Large intestine (tissue), 3 donors: ENCODE measurements at regions not wholly inside any gene's neighbourhood (a gene's known extent, or its start where the extent isn't known, plus 50 kb on each side); places are given as distances from the start of the nearest gene placed in this dataset.
"Not testable (repeated sequence)": the region's sequence is repeated elsewhere in the genome, so short reads cannot be mapped to it uniquely, and the experiment has no call there.

ENCODE experiments used
- DNase-seq, 2 donors: peaks; one replicate each; pipeline versions ENCODE4 v3.0.0 to v3.0.0-alpha.2; 2013
- H3K27ac ChIP-seq: one replicate; pipeline ENCODE4 v1.5.1; 2013; ENCODE audit warnings: low read length
- H3K27me3 ChIP-seq: 2 replicates; pipeline ENCODE4 v1.6.1; 2013; ENCODE audit warnings: low read length; ENCODE audit not compliant: control insufficient read depth, insufficient read depth
- H3K36me3 ChIP-seq: 2 replicates; pipeline ENCODE4 v1.6.1; 2013; ENCODE audit warnings: low read length; ENCODE audit not compliant: control insufficient read depth, insufficient read depth
- H3K4me1 ChIP-seq: one replicate; pipeline ENCODE4 v1.6.1; 2013; ENCODE audit warnings: low read length; ENCODE audit not compliant: control insufficient read depth, insufficient read depth
- H3K4me3 ChIP-seq: one replicate; pipeline ENCODE4 v1.5.1; 2013; ENCODE audit warnings: low read length
- H3K9me3 ChIP-seq: one replicate; pipeline ENCODE4 v1.6.1; 2013; ENCODE audit warnings: mild to moderate bottlenecking, low read depth, low read length, moderate library complexity; ENCODE audit not compliant: control insufficient read depth
- WGBS: methylation state at CpG from one replicate; pipeline ENCODE4 v1.1.5; 2013; ENCODE audit warnings: low lambda C conversion rate; ENCODE audit not compliant: insufficient coverage; 5-methylcytosine and 5-hydroxymethylcytosine counted together

DNA sequence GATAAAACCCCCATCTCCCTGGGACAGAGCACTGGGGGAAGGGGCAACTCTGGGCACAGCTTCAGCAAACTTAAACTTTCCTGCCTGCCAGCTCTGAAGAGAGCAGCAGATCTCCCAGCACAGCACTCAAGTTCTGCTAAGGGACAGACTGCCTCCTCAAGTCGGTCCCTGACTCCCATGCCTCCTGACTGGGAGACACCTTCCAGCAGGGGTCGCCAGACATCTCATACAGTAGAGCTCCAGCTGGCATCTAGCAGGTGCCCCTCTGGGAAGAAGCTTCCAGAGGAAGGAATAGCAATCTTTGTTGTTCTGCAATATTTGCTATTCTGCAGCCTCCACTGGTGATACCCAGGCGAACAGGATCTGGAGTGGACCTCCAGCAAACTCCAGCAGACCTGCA lies 194.7 kb downstream of the RFPL4B start:
- not testable (repeated sequence) for H3K4me3 ChIP-seq, H3K27me3 ChIP-seq, H3K4me1 ChIP-seq, DNase-seq, H3K9me3 ChIP-seq, H3K27ac ChIP-seq, H3K36me3 ChIP-seq
- WGBS, result no CpG with 5 or more reads among the region's 3 CpGs

DNA sequence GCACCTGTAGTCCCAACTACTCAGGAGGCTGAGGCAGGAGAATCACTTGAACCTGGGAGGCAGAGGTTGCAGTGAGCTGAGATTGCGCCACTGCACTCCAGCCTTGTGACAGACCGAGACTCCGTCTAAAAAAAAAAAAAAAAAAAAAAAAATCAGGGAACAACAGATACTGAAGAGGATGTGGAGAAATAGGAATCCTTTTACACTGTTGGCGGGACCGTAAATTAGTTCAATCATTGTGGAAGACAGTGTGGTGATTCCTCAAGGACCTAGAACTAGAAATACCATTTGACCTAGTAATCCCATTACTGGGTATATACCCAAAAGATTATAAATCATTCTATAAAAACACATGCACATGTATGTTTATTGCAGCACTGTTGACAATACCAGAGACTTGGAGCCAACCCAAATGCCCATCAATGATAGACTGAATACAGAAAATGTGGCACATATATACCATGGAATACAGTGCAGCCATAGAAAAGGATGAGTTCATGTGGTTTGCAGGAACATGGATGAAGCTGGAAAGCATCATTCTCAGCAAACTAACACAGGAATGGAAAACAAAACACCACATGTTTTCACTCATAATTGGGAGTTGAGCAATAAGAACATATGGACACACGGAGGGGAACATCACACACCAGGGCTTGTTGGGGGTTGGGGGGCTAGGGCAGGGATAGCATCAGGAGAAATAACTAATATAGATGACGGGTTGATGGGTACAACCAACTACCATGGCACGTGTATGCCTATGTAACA lies 200.4 kb downstream of the RFPL4B start:
- no CpG with 5 or more reads among the region's 8 CpGs for WGBS
- H3K27ac ChIP-seq, H3K36me3 ChIP-seq, H3K4me3 ChIP-seq, H3K27me3 ChIP-seq, DNase-seq, H3K4me1 ChIP-seq, H3K9me3 ChIP-seq: not testable (repeated sequence)

- Histone ChIP-seq H3K9me3 (no peaks in the 10 kb centered on the region), H3K4me1 (no peaks in the 10 kb centered on the region), H3K27ac (no peak overlapping the region), H3K36me3 (no peaks in the 10 kb centered on the region), H3K4me3 (no peak overlapping the region), H3K27me3 (no peaks in the 10 kb centered on the region)
- WGBS, result 100% methylated on average over 1 of the region's 1 CpG
- DNase-seq, result no peak
Measured at GRCh38 chr6:112549749-112550148, 202.6 kb downstream of the RFPL4B start.

GRCh38 chr6:112557435-112557834 lies 210.3 kb downstream of the RFPL4B start:
- no peaks in the 10 kb centered on the region for H3K4me1 ChIP-seq
- DNase-seq, result no peak
- H3K4me3 ChIP-seq, result no peak overlapping the region
- H3K9me3 ChIP-seq, result no peaks in the 10 kb centered on the region
- no peak overlapping the region for H3K27ac ChIP-seq
- H3K27me3 ChIP-seq, result no peaks in the 10 kb centered on the region
- no peaks in the 10 kb centered on the region for H3K36me3 ChIP-seq

DNA sequence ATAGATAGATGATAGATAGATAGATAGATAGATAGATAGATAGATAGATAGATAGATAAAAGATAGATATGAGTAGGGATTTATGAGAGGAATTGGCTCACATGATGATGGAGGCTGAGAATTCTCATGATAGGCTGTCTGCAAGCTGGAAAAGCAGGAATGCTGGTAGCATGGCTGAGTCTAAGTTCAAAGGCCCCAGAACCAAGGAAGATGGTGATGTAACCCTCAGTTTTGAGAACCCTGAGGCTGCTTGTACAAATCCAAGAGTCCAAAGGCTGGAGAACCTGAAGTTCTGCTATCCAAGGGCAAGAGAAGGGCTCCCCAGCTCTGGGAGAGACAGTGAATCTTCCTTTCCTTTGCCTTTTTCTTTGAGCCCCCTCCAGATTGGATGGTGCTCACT lies 210.8 kb downstream of the RFPL4B start:
- H3K9me3 ChIP-seq, result no peaks in the 10 kb centered on the region
- no peak overlapping the region for H3K27ac ChIP-seq
- H3K4me1 ChIP-seq, result no peaks in the 10 kb centered on the region
- no peaks in the 10 kb centered on the region for H3K27me3 ChIP-seq
- no peak overlapping the region for H3K4me3 ChIP-seq
- no peaks in the 10 kb centered on the region for H3K36me3 ChIP-seq
- no peak for DNase-seq

- Histone ChIP-seq H3K9me3 (no peaks in the 10 kb centered on the region), H3K4me1 (no peaks in the 10 kb centered on the region), H3K36me3 (no peaks in the 10 kb centered on the region), H3K27me3 (no peaks in the 10 kb centered on the region), H3K27ac (no peak overlapping the region), H3K4me3 (no peak overlapping the region)
- DNase-seq, result no peak
- WGBS, result no CpG with 5 or more reads among the region's 2 CpGs
Measured at GRCh38 chr6:112560651-112561050, 213.5 kb downstream of the RFPL4B start.

DNA sequence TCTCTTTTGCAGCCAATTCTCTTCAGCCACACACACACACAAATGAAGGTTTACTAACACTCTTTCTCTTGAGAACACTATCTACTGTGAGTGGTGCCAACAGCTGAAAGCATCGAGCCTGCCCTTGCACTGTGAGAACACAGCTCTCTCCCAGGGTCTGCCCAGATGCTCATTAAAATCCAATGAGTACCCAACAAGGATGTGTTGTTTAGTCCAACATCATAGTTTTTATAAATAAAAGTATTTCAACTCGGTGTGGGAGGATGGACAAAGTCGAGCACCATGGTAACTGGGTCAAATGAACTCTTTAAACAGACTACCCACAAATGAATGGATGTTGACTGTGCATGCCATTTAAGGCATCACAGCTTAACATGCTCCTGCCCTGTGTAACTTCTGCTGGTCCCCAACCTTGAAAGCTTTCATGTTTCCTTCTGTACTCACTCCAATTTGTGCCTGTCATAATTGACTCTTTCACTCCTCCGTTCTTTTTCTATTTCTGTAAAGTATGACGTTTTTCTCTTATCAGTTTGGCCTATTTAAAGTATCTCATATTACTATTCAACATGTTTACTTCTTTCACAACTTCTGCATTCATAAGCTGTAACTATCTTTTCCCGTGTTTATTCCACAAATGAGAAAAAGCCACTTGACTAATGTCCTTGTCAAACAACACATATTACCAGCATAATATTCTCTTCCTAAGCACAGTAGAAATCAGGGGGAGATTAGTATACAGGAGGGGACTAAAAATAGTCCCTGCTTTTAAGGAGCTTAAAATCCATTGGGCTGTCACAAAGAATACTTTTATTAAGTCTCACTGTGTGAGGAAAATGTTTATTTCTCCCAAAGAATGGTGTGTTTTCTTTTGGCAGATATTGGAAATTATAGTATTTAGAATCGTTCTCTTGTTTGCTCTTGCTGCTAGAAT lies 215.4 kb downstream of the RFPL4B start:
- H3K27me3 ChIP-seq, result no peaks in the 10 kb centered on the region
- H3K4me3 ChIP-seq, result no peak overlapping the region
- no peaks in the 10 kb centered on the region for H3K36me3 ChIP-seq
- no peaks in the 10 kb centered on the region for H3K4me1 ChIP-seq
- no peak for DNase-seq
- H3K9me3 ChIP-seq, result no peaks in the 10 kb centered on the region
- H3K27ac ChIP-seq, result no peak overlapping the region
- 62% methylated on average over 5 of the region's 7 CpGs for WGBS

DNA sequence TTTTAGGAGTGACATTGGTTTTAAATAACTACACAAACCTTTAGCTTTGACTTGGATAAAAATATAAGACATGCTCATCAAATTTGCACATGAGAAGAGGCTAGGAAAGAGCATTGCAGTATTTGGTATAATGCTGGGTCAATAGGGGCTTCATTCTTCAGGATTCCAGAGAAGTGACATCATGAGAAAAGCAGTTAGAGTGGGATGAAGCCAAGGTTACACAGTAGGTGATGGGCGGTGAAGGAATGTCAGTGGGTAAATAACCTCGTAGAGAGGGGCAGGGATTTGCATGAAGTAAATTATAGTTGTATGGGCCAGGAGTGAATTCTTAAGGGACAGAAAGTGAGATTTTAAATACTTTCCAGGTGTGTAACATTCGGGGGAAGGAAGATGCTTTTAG lies 216.2 kb downstream of the RFPL4B start:
- no peaks in the 10 kb centered on the region for H3K27me3 ChIP-seq
- no peak overlapping the region for H3K27ac ChIP-seq
- no peaks in the 10 kb centered on the region for H3K4me1 ChIP-seq
- no peaks in the 10 kb centered on the region for H3K36me3 ChIP-seq
- WGBS, result 11% methylated on average over 3 of the region's 3 CpGs
- H3K9me3 ChIP-seq, result no peaks in the 10 kb centered on the region
- no peak for DNase-seq
- H3K4me3 ChIP-seq, result no peak overlapping the region

DNA sequence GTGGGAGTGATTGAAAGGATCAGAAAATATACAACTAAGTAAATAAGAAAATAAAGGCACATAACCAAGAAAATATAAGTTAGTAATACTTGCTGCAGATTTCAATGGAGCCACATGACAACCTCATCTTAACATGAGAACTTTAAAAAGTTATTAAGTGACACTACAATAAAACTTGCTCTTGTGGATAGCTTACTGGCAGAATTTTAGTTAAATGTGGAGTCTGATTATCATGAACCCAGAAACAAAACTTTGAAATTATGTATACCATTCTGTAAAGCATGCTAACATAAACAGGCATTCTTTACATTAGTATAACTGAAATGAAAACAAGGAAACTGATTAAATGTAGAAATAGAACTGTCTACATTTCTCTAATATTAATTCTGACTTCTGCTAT lies 220.9 kb downstream of the RFPL4B start:
- Histone ChIP-seq H3K27me3 (no peaks in the 10 kb centered on the region), H3K4me1 (no peaks in the 10 kb centered on the region), H3K9me3 (no peaks in the 10 kb centered on the region), H3K4me3 (no peak overlapping the region), H3K27ac (no peak overlapping the region), H3K36me3 (no peaks in the 10 kb centered on the region)
- DNase-seq, result no peak

GRCh38 chr6:112571488-112572270 lies 224.5 kb downstream of the RFPL4B start:
- no peaks in the 10 kb centered on the region for H3K9me3 ChIP-seq
- no peak overlapping the region for H3K27ac ChIP-seq
- H3K4me3 ChIP-seq, result no peak overlapping the region
- H3K4me1 ChIP-seq, result no peaks in the 10 kb centered on the region
- H3K27me3 ChIP-seq, result no peaks in the 10 kb centered on the region
- DNase-seq, result peak in 1 of 2 donors; percentile 4
- 60% methylated on average over 1 of the region's 5 CpGs for WGBS
- no peaks in the 10 kb centered on the region for H3K36me3 ChIP-seq
